ENCODE measurements at regions not wholly inside any gene's neighbourhood (a gene's known extent, or its start where the extent isn't known, plus 50 kb on each side); places are given as distances from the start of the nearest gene placed in this dataset.

- TF ChIP-seq POLR2A (IDR thresholded peaks at IDR 0.05) (no peak), CTCF (IDR thresholded peaks at IDR 0.05) (no peak)
Measured at GRCh38 chr4:59612235-59612634, 1587.9 kb upstream of the ADGRL3 start.

All from lower leg skin (tissue), 3 donors.